Astrocyte of the spinal cord (primary cell): ENCODE measurements at regions not wholly inside any gene's neighbourhood (a gene's known extent, or its start where the extent isn't known, plus 50 kb on each side); places are given as distances from the start of the nearest gene placed in this dataset.

Experiments
- DNase-seq: peaks from one replicate; pipeline ENCODE4 v3.0.0; 2011; ENCODE audit warnings: low read depth, low spot score
- H3K4me3 ChIP-seq: 2 replicates; pipeline ENCODE4 v1.5.1; 2011; ENCODE audit warnings: low read depth, mild to moderate bottlenecking, low read length, moderate library complexity
- in situ Hi-C: cut with HindIII; loops from 2 replicates; pipeline ENCODE4 v1.10.0; 2017; ENCODE audit warnings: low sequenced_read_pairs
- TF ChIP-seq, protein P1 (sequence below): IDR thresholded peaks from 2 replicates; pipeline ENCODE4 v1.5.1; 2012; ENCODE audit warnings: low read depth, mild to moderate bottlenecking, low read length, inconsistent platforms

GRCh38 chr12:42807251-42807650, 217.7 kb upstream of the PRICKLE1 start:
- H3K4me3 ChIP-seq, result no peak overlapping the region
- no peak for DNase-seq
- TF ChIP-seq, protein P1, sequence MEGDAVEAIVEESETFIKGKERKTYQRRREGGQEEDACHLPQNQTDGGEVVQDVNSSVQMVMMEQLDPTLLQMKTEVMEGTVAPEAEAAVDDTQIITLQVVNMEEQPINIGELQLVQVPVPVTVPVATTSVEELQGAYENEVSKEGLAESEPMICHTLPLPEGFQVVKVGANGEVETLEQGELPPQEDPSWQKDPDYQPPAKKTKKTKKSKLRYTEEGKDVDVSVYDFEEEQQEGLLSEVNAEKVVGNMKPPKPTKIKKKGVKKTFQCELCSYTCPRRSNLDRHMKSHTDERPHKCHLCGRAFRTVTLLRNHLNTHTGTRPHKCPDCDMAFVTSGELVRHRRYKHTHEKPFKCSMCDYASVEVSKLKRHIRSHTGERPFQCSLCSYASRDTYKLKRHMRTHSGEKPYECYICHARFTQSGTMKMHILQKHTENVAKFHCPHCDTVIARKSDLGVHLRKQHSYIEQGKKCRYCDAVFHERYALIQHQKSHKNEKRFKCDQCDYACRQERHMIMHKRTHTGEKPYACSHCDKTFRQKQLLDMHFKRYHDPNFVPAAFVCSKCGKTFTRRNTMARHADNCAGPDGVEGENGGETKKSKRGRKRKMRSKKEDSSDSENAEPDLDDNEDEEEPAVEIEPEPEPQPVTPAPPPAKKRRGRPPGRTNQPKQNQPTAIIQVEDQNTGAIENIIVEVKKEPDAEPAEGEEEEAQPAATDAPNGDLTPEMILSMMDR, result no peak
- in situ Hi-C loops, result no loop called here

DNA sequence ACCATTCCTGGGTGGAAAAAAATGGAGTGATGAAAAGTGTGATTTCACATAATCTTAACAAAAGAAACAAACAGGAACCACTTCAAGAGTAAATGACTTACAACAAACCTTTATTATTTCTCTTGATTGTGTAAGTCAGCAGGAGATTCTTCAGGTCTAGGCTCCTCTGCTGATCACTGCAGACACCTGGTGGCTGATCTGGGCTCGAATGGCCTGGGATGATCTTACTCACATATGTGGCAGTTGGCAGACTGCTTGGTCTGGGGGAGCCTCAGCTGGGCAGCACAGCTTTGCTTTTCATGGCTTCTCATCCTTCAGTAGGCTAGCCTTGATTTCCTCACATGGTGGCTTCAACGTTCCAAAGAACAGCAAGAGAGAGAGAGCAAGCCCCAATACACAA, 215.4 kb upstream of the PRICKLE1 start:
- no peak overlapping the region for H3K4me3 ChIP-seq
- in situ Hi-C loops, result no loop called here
- TF ChIP-seq, protein P1, result no peak
- DNase-seq, result no peak

- peak; percentile 24 for DNase-seq
- in situ Hi-C loops, result no loop called here
- TF ChIP-seq, protein P1, result no peak
- no peak overlapping the region for H3K4me3 ChIP-seq
These were observed 213.2 kb upstream of the PRICKLE1 start for GRCh38 chr12:42802785-42803189.

- H3K4me3 ChIP-seq, result no peak overlapping the region
- in situ Hi-C loops, result no loop called here
- TF ChIP-seq, protein P1, result no peak
- no peak for DNase-seq
These were observed 211.7 kb upstream of the PRICKLE1 start for GRCh38 chr12:42801271-42801670.

- no peak for DNase-seq
These were observed 210.4 kb upstream of the PRICKLE1 start for GRCh38 chr12:42799966-42800365.

DNA sequence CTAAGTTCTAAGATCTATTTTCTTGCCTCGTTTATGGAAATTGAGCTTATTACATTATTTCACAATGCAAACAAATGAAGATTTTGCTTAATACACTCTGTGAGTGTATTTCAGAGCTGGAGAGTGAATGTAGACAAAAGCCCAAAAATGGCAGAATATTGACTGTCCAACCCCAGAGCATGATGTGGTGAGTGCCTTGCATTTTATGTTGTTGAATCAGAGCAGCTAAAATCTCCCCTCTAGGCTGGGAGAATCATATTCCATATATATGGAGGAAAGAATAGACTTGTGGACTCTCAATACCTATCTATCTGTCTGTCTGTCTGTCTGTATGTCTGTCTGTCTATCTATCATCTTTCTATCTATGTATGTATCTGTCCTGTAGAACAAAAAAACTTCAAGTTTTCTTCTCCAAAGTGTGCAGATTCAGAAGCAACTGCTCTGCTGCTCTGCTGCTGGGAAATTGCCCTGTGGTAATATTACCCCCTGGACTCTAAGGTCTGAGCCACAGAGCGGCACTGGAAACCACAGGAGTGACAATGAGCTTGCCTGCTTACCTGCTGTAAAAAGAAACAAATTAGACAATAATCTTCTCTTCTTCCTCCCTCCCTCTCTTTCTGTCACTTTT, 209.4 kb upstream of the PRICKLE1 start:
- TF ChIP-seq, protein P1, result no peak
- DNase-seq, result peak; percentile 76
- in situ Hi-C loops, result no loop called here

More at GRCh38 chr12:42799966-42800365, 210.4 kb upstream of the PRICKLE1 start:
- TF ChIP-seq, protein P1, result no peak
- in situ Hi-C loops, result no loop called here
- no peak overlapping the region for H3K4me3 ChIP-seq

More for the DNA sequence above, 209.4 kb upstream of the PRICKLE1 start:
- H3K4me3 ChIP-seq, result no peak overlapping the region
